Smooth muscle cell (in vitro differentiated cells): ENCODE measurements at regions not wholly inside any gene's neighbourhood (a gene's known extent, or its start where the extent isn't known, plus 50 kb on each side); places are given as distances from the start of the nearest gene placed in this dataset.

Experiments used
- DNase-seq: peaks from one replicate; lab custom pipeline; 2025; ENCODE audit not compliant: unreplicated experiment; lab: John Stamatoyannopoulos, UW
- H2AFZ ChIP-seq: fragments of 200-600 bp; sonication (generic); 2 replicates; pipeline ENCODE4 v1.6.0; 2016; ENCODE audit warnings: antibody characterized with exemption, low read depth, mild to moderate bottlenecking
- H3F3A ChIP-seq: fragments of 200-600 bp; sonication (generic); 2 replicates; pipeline ENCODE4 v1.6.0; 2017; ENCODE audit warnings: antibody characterized with exemption, low read depth
- H3K27ac ChIP-seq: fragments of 200-600 bp; sonication (generic); 2 replicates; pipeline ENCODE4 v1.5.1; 2016; ENCODE audit warnings: low read depth, mild to moderate bottlenecking
- H3K27me3 ChIP-seq: fragments of 200-600 bp; sonication (generic); 2 replicates; pipeline ENCODE4 v1.6.1; 2016; ENCODE audit warnings: low read depth, mild to moderate bottlenecking
- H3K36me3 ChIP-seq: fragments of 200-600 bp; sonication (generic); 2 replicates; pipeline ENCODE4 v1.5.1; 2016; ENCODE audit warnings: low read depth
- H3K4me1 ChIP-seq: fragments of 200-600 bp; sonication (generic); 2 replicates; pipeline ENCODE4 v1.5.1; 2016; ENCODE audit warnings: low read depth
- H3K4me2 ChIP-seq: fragments of 200-600 bp; sonication (generic); 2 replicates; pipeline ENCODE4 v1.6.0; 2016; ENCODE audit warnings: mild to moderate bottlenecking
- H3K4me3 ChIP-seq: fragments of 200-600 bp; sonication (generic); 2 replicates; pipeline ENCODE4 v1.5.1; 2016; ENCODE audit warnings: mild to moderate bottlenecking
- H3K79me2 ChIP-seq: fragments of 200-600 bp; sonication (generic); 2 replicates; pipeline ENCODE4 v1.6.0; 2016; ENCODE audit warnings: low read depth, mild to moderate bottlenecking
- H3K9ac ChIP-seq: fragments of 200-600 bp; sonication (generic); 2 replicates; pipeline ENCODE4 v1.6.0; 2016; ENCODE audit warnings: low read depth
- H3K9me3 ChIP-seq: fragments of 200-600 bp; sonication (generic); replicated peaks from 2 replicates; pipeline ENCODE4 v1.5.1; 2016; ENCODE audit warnings: low read depth
- H4K20me1 ChIP-seq: fragments of 200-600 bp; sonication (generic); 2 replicates; pipeline ENCODE4 v1.6.0; 2016; ENCODE audit warnings: low read depth
- WGBS: methylation state at CpG from one replicate; pipeline ENCODE4 v1.1.7; 2016; ENCODE audit warnings: low lambda C conversion rate; 5-methylcytosine and 5-hydroxymethylcytosine counted together
- TF ChIP-seq, protein P1 (sequence below): fragments of 200-600 bp; sonication (generic); IDR thresholded peaks from 2 replicates; pipeline ENCODE4 v1.5.1; 2017; ENCODE audit warnings: borderline replicate concordance, mild to moderate bottlenecking, antibody characterized with exemption; ENCODE audit not compliant: insufficient read depth, poor library complexity, severe bottlenecking

DNA sequence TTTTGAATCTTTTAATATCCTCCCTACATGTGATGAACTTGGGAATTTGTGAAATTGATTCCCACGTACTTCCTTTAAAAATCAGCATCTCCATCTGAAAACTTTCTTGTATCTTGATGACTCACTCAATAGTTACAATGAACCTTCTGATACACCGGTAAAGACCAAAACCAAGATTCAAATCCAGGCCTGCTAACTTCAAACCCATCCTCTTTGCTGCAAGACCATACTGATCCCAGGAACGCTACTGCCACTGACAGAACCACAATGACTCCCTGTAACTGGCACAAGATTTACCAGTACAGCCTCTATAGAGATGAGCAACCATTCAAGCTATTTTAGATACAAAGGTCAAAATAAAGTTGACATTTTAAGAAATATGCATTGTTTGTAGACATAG is 332.9 kb downstream of the DNAH5 start:
- no peak overlapping the region for H3K4me2 ChIP-seq
- H3K27me3 ChIP-seq: no peaks in the 10 kb centered on the region
- peaks cover 1% of the 10 kb centered on the region for H3K9me3 ChIP-seq
- no peak overlapping the region for H3K27ac ChIP-seq
- no peaks in the 10 kb centered on the region for H3F3A ChIP-seq
- DNase-seq: no peak
- 90% methylated on average over 3 of the region's 3 CpGs for WGBS
- no peaks in the 10 kb centered on the region for H3K36me3 ChIP-seq
- H2AFZ ChIP-seq: no peak overlapping the region
- H3K9ac ChIP-seq: no peak overlapping the region
- H4K20me1 ChIP-seq: no peaks in the 10 kb centered on the region
- TF ChIP-seq, protein P1, sequence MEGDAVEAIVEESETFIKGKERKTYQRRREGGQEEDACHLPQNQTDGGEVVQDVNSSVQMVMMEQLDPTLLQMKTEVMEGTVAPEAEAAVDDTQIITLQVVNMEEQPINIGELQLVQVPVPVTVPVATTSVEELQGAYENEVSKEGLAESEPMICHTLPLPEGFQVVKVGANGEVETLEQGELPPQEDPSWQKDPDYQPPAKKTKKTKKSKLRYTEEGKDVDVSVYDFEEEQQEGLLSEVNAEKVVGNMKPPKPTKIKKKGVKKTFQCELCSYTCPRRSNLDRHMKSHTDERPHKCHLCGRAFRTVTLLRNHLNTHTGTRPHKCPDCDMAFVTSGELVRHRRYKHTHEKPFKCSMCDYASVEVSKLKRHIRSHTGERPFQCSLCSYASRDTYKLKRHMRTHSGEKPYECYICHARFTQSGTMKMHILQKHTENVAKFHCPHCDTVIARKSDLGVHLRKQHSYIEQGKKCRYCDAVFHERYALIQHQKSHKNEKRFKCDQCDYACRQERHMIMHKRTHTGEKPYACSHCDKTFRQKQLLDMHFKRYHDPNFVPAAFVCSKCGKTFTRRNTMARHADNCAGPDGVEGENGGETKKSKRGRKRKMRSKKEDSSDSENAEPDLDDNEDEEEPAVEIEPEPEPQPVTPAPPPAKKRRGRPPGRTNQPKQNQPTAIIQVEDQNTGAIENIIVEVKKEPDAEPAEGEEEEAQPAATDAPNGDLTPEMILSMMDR: no peak
- no peaks in the 10 kb centered on the region for H3K4me1 ChIP-seq
- no peak overlapping the region for H3K4me3 ChIP-seq
- no peaks in the 10 kb centered on the region for H3K79me2 ChIP-seq

DNA sequence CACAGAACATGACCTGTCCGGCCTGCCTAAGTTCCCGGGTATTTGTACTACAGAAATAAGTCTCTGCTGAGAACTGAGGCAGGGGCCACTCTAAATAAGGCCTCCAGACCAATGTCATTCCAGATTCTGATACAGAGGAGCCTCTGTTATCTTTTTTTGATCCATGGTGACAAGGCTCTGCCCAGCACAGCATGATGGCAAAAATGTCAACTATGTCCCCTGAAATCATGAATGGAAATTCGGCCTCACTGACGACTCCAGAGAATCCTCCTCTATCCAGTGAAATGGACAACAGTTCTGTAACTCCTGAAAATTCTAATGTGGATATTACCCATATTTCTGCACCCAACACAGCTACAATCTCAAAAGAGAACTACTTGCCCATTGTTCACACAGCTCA is 335.0 kb downstream of the DNAH5 start:
- Histone ChIP-seq H3K27me3 (no peaks in the 10 kb centered on the region), H3K9ac (no peak overlapping the region), H3F3A (no peaks in the 10 kb centered on the region), H3K4me3 (no peak overlapping the region), H3K36me3 (no peaks in the 10 kb centered on the region), H4K20me1 (no peaks in the 10 kb centered on the region), H3K9me3 (no peaks in the 10 kb centered on the region), H2AFZ (no peak overlapping the region), H3K27ac (no peak overlapping the region), H3K4me2 (no peak overlapping the region), H3K4me1 (no peaks in the 10 kb centered on the region), H3K79me2 (no peaks in the 10 kb centered on the region)
- WGBS: 75% methylated on average over 4 of the region's 4 CpGs
- DNase-seq: no peak
- TF ChIP-seq, protein P1: no peak

DNA sequence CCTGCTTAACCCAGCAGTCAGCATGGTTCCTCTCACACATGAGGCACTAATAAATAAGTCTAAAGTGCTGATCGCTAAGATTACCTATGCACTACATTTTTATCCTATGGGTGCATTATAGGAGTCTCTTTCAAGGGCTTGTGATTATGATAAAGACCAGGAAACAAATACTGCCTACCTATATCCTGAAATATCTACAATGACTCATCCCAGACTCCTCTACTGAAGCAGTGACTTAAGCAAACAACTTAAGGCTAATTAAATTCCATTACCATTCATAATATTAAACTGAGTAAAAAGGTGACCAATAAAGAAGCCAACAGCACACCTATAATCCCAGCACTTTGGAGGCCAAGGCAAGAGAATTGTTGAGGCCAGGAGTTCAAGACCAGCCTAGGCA is 338.4 kb downstream of the DNAH5 start:
- Histone ChIP-seq H3K79me2 (no peaks in the 10 kb centered on the region), H3K9ac (no peak overlapping the region), H3K4me2 (no peak overlapping the region), H3K27ac (no peak overlapping the region), H3F3A (no peaks in the 10 kb centered on the region), H3K4me1 (no peaks in the 10 kb centered on the region), H2AFZ (no peak overlapping the region), H3K36me3 (no peaks in the 10 kb centered on the region), H4K20me1 (no peaks in the 10 kb centered on the region), H3K4me3 (no peak overlapping the region), H3K27me3 (no peaks in the 10 kb centered on the region), H3K9me3 (no peaks in the 10 kb centered on the region)
- WGBS: 97% methylated on average over 1 of the region's 1 CpG
- no peak for DNase-seq
- TF ChIP-seq, protein P1: no peak

DNA sequence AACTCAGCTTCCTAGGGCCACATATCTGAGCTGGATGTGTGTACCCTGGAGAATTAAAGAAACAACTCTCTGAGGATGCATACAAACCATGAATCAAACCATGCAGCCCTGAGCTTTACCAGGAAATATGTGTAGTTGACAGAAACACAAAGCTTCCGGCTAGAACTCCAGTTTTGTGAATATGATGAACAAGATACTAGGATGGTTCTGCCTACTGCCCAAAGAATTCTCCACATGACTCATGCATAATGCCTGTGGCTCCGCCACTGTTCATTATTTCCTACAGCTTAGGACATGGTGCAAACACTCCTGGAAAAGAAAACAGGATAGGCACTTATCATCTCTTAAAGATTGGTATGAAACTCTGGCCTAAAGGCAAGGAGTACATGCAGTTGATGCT is 343.4 kb downstream of the DNAH5 start:
- no peak overlapping the region for H3K27ac ChIP-seq
- 25% methylated on average over 2 of the region's 2 CpGs for whole genome bisulfite sequencing
- DNase-seq: no peak
- no peaks in the 10 kb centered on the region for H4K20me1 ChIP-seq
- H3K9me3 ChIP-seq: no peaks in the 10 kb centered on the region
- no peaks in the 10 kb centered on the region for H3F3A ChIP-seq
- no peak overlapping the region for H3K4me2 ChIP-seq
- no peak overlapping the region for H2AFZ ChIP-seq
- TF ChIP-seq, protein P1: no peak
- H3K79me2 ChIP-seq: no peaks in the 10 kb centered on the region
- H3K27me3 ChIP-seq: no peaks in the 10 kb centered on the region
- no peaks in the 10 kb centered on the region for H3K36me3 ChIP-seq
- no peaks in the 10 kb centered on the region for H3K4me1 ChIP-seq
- H3K9ac ChIP-seq: no peak overlapping the region
- H3K4me3 ChIP-seq: no peak overlapping the region
